ENCODE measurements at regions not wholly inside any gene's neighbourhood (a gene's known extent, or its start where the extent isn't known, plus 50 kb on each side); places are given as distances from the start of the nearest gene placed in this dataset.

GRCh38 chr13:103349211-103349980 is 283.2 kb upstream of the SLC10A2 start:
- no peak overlapping the region for H3K4me3 ChIP-seq (ENCODE audit: low read length)
- TF ChIP-seq ZNF274 (IDR thresholded peaks at IDR 0.05; ENCODE audit: low read depth, low read length), result no peak

- no peak overlapping the region for H3K4me3 ChIP-seq (ENCODE audit: low read length)
- TF ChIP-seq ZNF274 (IDR thresholded peaks at IDR 0.05; ENCODE audit: low read depth, low read length), result no peak
Measured at GRCh38 chr13:103335241-103335640, 269.0 kb upstream of the SLC10A2 start.

- no peak overlapping the region for H3K4me3 ChIP-seq (ENCODE audit: low read length)
- no peak for TF ChIP-seq ZNF274 (IDR thresholded peaks at IDR 0.05; ENCODE audit: low read depth, low read length)
Measured at GRCh38 chr13:103331924-103332323, 265.7 kb upstream of the SLC10A2 start.

- TF ChIP-seq ZNF274 (IDR thresholded peaks at IDR 0.05; ENCODE audit: low read depth, low read length), result no peak
- no peak overlapping the region for H3K4me3 ChIP-seq (ENCODE audit: low read length)
Measured at GRCh38 chr13:103328899-103329298, 262.7 kb upstream of the SLC10A2 start.

GRCh38 chr13:103326326-103326725 is 260.1 kb upstream of the SLC10A2 start:
- no peak for TF ChIP-seq ZNF274 (IDR thresholded peaks at IDR 0.05; ENCODE audit: low read depth, low read length)
- no peak overlapping the region for H3K4me3 ChIP-seq (ENCODE audit: low read length)

- H3K4me3 ChIP-seq (ENCODE audit: low read length), result no peak overlapping the region
Measured at GRCh38 chr13:103325672-103326071, 259.5 kb upstream of the SLC10A2 start.

GRCh38 chr13:103324641-103325040 is 258.4 kb upstream of the SLC10A2 start:
- no peak for TF ChIP-seq ZNF274 (IDR thresholded peaks at IDR 0.05; ENCODE audit: low read depth, low read length)
- no peak overlapping the region for H3K4me3 ChIP-seq (ENCODE audit: low read length)

More at GRCh38 chr13:103325672-103326071, 259.5 kb upstream of the SLC10A2 start:
- no peak for TF ChIP-seq ZNF274 (IDR thresholded peaks at IDR 0.05; ENCODE audit: low read depth, low read length)

GRCh38 chr13:103315711-103316110 is 249.5 kb upstream of the SLC10A2 start:
- no peak overlapping the region for H3K4me3 ChIP-seq (ENCODE audit: low read length)
- TF ChIP-seq ZNF274 (IDR thresholded peaks at IDR 0.05; ENCODE audit: low read depth, low read length), result no peak

- H3K4me3 ChIP-seq (ENCODE audit: low read length), result no peak overlapping the region
- TF ChIP-seq ZNF274 (IDR thresholded peaks at IDR 0.05; ENCODE audit: low read depth, low read length), result no peak
Measured at GRCh38 chr13:103312467-103312866, 246.2 kb upstream of the SLC10A2 start.

GRCh38 chr13:103308667-103309066 is 242.4 kb upstream of the SLC10A2 start:
- no peak overlapping the region for H3K4me3 ChIP-seq (ENCODE audit: low read length)
- no peak for TF ChIP-seq ZNF274 (IDR thresholded peaks at IDR 0.05; ENCODE audit: low read depth, low read length)

GRCh38 chr13:103306163-103306562 is 239.9 kb upstream of the SLC10A2 start:
- no peak overlapping the region for H3K4me3 ChIP-seq (ENCODE audit: low read length)
- no peak for TF ChIP-seq ZNF274 (IDR thresholded peaks at IDR 0.05; ENCODE audit: low read depth, low read length)

GRCh38 chr13:103303078-103303651 is 236.9 kb upstream of the SLC10A2 start:
- no peak for TF ChIP-seq ZNF274 (IDR thresholded peaks at IDR 0.05; ENCODE audit: low read depth, low read length)
- H3K4me3 ChIP-seq (ENCODE audit: low read length), result no peak overlapping the region

- no peak overlapping the region for H3K4me3 ChIP-seq (ENCODE audit: low read length)
- TF ChIP-seq ZNF274 (IDR thresholded peaks at IDR 0.05; ENCODE audit: low read depth, low read length), result no peak
Measured at GRCh38 chr13:103302676-103303075, 236.5 kb upstream of the SLC10A2 start.

GRCh38 chr13:103299079-103299478 is 232.9 kb upstream of the SLC10A2 start:
- H3K4me3 ChIP-seq (ENCODE audit: low read length), result no peak overlapping the region
- TF ChIP-seq ZNF274 (IDR thresholded peaks at IDR 0.05; ENCODE audit: low read depth, low read length), result no peak

- no peak overlapping the region for H3K4me3 ChIP-seq (ENCODE audit: low read length)
- TF ChIP-seq ZNF274 (IDR thresholded peaks at IDR 0.05; ENCODE audit: low read depth, low read length), result no peak
Measured at GRCh38 chr13:103297083-103297482, 230.9 kb upstream of the SLC10A2 start.

Measured in GM08714 (cell line).